ENCODE measurements at regions not wholly inside any gene's neighbourhood (a gene's known extent, or its start where the extent isn't known, plus 50 kb on each side); places are given as distances from the start of the nearest gene placed in this dataset.

- no peak overlapping the region for H3K4me3 ChIP-seq (ENCODE audit: low read depth, low read length)
- no peak for DNase-seq (ENCODE audit: low read depth)
- TF ChIP-seq CTCF (IDR thresholded peaks at IDR 0.05; ENCODE audit: insufficient read depth, low read depth, low read length, missing control alignments), result no peak
Observed at GRCh38 chr9:73689051-73689870, 537.6 kb downstream of the ANXA1 start.

- no peak for TF ChIP-seq CTCF (IDR thresholded peaks at IDR 0.05; ENCODE audit: insufficient read depth, low read depth, low read length, missing control alignments)
- no peak for DNase-seq (ENCODE audit: low read depth)
- no peak overlapping the region for H3K4me3 ChIP-seq (ENCODE audit: low read depth, low read length)
Observed at GRCh38 chr9:73701415-73702057, 549.9 kb downstream of the ANXA1 start.

GRCh38 chr9:73714294-73714693 is 562.6 kb downstream of the ANXA1 start:
- no peak overlapping the region for H3K4me3 ChIP-seq (ENCODE audit: low read depth, low read length)
- no peak for TF ChIP-seq CTCF (IDR thresholded peaks at IDR 0.05; ENCODE audit: insufficient read depth, low read depth, low read length, missing control alignments)
- no peak for DNase-seq (ENCODE audit: low read depth)

GRCh38 chr9:73715591-73715990 is 563.9 kb downstream of the ANXA1 start:
- TF ChIP-seq CTCF (IDR thresholded peaks at IDR 0.05; ENCODE audit: insufficient read depth, low read depth, low read length, missing control alignments), result no peak
- DNase-seq (ENCODE audit: low read depth), result no peak

GRCh38 chr9:73719660-73720059 is 568.0 kb downstream of the ANXA1 start:
- DNase-seq (ENCODE audit: low read depth), result no peak
- TF ChIP-seq CTCF (IDR thresholded peaks at IDR 0.05; ENCODE audit: insufficient read depth, low read depth, low read length, missing control alignments), result no peak
- H3K4me3 ChIP-seq (ENCODE audit: low read depth, low read length), result no peak overlapping the region

More at GRCh38 chr9:73715591-73715990, 563.9 kb downstream of the ANXA1 start:
- no peak overlapping the region for H3K4me3 ChIP-seq (ENCODE audit: low read depth, low read length)

- TF ChIP-seq CTCF (IDR thresholded peaks at IDR 0.05; ENCODE audit: insufficient read depth, low read depth, low read length, missing control alignments), result no peak
- no peak overlapping the region for H3K4me3 ChIP-seq (ENCODE audit: low read depth, low read length)
- no peak for DNase-seq (ENCODE audit: low read depth)
Observed at GRCh38 chr9:73720601-73721000, 568.9 kb downstream of the ANXA1 start.
